Germinal center (tissue), 1 donor: ENCODE measurements at regions not wholly inside any gene's neighbourhood (a gene's known extent, or its start where the extent isn't known, plus 50 kb on each side); places are given as distances from the start of the nearest gene placed in this dataset.

ENCODE experiments used
- DNase-seq: peaks from one replicate; pipeline ENCODE4 v3.0.0; 2012; ENCODE audit warnings: mixed read lengths, low spot score

GRCh38 chr20:16946097-16946496 lies 197.9 kb downstream of the OTOR start:
- no peak for DNase-seq

DNA sequence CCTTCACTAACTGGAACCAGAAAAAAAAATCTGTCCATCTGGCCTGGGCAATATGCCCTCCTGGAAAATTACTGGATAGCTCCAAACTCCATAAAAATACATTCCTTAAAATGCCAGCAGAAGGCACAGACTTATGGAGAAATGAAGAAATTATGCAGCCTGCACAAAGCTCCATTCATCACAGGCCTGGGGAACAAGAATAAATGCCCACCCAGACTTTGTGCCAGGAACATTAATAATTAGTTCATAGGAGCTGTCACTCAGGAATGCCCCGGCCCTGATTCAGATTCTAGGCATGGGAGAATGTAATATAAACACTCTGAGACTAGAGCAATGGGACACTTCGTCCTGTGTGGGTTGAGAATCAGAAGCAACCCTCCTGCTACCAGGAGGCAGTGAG lies 199.3 kb downstream of the OTOR start:
- no peak for DNase-seq

DNA sequence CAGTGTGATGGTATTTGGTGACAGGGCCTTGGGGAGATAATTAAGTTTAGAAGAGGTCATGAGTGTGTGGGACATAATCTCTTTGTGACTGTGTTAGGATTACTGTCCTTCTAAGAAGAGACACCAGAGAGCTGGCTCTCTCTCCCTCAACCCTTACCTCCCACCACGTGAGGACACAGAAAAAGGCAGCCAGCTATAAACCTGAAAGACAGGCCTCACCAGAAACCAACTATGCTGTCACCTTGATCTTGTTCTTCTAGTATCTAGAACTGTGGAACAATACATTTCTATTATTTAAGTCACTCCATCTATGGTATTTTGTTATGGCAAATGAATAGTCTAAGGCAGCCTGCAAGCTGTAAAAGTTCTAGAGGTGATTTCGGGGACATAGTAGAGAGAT lies 203.7 kb downstream of the OTOR start:
- DNase-seq, result no peak

GRCh38 chr20:16952965-16953364 lies 204.8 kb downstream of the OTOR start:
- no peak for DNase-seq

GRCh38 chr20:16953858-16954257 lies 205.7 kb downstream of the OTOR start:
- no peak for DNase-seq

DNA sequence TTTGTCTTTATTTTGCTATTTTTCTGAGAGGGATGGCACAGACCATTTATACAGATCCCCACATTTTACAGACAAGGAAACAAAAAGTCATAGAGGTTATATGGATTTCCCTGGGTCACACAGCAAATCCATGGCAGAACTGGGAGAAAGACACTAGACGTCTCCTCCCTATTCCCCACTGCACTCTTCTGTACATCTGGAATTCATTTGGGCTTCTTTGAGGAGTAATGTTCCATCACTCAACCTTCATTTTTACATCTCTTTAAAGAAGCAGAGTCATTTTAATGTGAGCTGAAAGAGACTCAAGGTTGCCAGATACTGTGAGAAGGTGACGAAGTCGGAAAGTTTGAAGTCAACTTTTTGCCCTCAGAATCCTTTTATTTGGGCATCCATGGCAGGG lies 207.3 kb downstream of the OTOR start:
- DNase-seq, result no peak

DNA sequence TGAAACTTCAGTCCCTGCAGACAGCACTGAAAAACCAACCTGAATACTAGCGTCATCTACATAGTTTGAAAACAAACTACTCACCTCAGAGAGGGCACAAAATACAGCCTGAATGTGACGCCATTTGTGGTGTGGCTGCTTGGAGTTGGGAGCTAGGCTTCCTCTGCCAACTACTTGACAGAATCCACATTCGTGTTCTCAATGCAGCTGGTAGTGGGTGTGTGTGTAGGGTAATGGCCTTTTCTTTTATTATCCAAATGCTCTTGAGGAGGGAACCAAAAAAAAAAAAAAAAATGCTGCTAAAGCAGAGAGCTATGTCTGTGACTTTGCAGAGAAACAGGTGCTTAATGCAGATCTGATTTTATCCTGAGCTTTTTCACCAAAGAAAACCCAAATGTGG lies 207.8 kb downstream of the OTOR start:
- DNase-seq, result no peak

GRCh38 chr20:16965401-16965800 lies 217.2 kb downstream of the OTOR start:
- DNase-seq, result no peak

DNA sequence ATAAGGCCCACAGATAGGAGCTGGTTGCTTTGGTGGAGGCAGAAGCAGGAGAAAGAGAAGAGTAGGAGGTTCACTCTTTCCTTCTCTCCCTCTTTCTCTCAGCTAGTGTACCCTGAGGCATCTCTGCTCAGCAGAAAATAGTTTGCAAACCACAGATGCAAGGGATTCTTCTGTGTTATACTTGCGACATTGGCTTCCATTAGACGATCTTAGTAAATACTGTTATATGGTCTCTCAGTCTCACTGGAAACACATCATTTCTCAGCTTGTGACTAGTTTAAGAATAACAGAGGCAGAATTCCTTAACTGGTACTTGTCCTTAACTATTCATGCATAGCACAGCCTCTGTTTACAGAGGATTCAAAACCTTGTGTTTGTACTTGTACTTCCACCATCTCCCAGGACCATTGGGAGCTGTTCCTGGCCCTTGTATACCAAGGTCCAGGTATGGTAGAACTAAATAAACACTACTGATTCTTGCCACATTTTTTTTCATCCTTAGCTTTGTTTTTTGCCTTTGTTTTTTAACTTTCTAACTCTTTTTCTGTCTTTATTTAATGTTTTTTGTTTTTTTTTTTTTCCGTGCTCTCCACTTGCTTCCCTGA lies 218.2 kb downstream of the OTOR start:
- no peak for DNase-seq

DNA sequence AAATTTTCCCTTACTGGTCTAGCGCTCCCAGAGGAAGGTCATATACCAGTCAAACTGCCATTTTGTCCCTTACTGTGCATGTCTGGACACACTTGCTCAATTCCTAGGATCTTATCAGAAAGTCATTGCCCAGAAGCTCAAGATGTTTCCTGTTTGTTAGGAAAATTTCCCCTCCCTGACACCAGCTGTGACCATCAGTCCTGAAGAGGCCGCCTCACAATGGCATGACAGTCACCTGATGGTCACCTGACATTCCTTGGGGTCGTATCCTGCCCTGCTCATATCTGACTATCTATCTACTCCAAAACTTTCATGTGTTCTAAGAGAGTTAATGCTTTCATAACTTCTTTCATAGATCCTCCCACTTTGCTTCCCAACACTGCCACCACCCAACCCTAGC lies 219.9 kb downstream of the OTOR start:
- DNase-seq, result no peak

- DNase-seq, result no peak
Observed at GRCh38 chr20:16970776-16971175, 222.6 kb downstream of the OTOR start.

DNA sequence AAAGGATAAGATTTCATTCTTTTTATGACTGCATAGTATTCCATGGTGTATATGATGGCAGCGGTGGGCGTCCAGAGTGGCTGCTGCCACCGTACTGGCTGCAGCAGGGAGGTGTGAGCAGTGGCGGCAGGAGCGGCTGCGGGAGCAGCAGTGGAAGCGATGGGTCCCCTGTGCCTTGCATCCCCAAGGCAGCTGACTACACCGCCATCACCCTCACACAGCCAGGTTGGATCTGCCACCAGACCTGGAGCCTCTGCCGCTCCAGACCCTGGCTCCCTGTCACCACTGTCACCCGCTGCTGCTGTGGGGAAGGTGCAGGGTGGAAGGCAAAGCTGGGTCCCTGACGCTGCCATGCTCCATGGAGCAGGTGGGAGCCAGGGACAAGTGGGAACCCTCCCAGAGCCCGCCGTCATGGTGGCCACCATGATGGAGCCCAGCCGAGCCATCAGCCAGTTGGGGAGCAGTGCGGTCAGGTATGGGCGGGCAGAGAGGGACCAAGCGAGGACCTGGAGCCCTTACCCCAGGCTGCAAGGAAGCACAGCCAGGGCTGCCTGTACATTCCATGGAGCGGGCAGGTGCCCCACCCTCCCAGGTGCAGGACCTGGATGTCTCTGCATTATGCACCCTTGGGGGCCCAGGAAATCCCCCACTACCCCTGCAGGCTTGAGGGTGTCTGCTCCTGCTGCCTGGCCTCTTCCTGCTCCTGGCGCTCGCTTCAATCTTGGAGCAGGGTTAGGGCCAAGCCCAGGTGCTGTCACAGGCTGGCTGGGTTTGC lies 226.1 kb downstream of the OTOR start:
- no peak for DNase-seq

GRCh38 chr20:16974855-16975162 lies 226.7 kb downstream of the OTOR start:
- no peak for DNase-seq

- no peak for DNase-seq
Observed at GRCh38 chr20:16975682-16976081, 227.5 kb downstream of the OTOR start.

GRCh38 chr20:16978497-16978896 lies 230.3 kb downstream of the OTOR start:
- no peak for DNase-seq

- DNase-seq, result no peak
Observed at GRCh38 chr20:16982091-16982726, 234.1 kb downstream of the OTOR start.

- no peak for DNase-seq
Observed at GRCh38 chr20:16984481-16984880, 236.3 kb downstream of the OTOR start.

- DNase-seq, result no peak
Observed at GRCh38 chr20:17003170-17003870, 223.5 kb upstream of the PCSK2 start.

GRCh38 chr20:17010181-17010580 lies 216.7 kb upstream of the PCSK2 start:
- DNase-seq, result no peak

- DNase-seq, result no peak
Observed at GRCh38 chr20:17012546-17013226, 214.2 kb upstream of the PCSK2 start.

GRCh38 chr20:17014217-17014616 lies 212.6 kb upstream of the PCSK2 start:
- DNase-seq, result no peak

DNA sequence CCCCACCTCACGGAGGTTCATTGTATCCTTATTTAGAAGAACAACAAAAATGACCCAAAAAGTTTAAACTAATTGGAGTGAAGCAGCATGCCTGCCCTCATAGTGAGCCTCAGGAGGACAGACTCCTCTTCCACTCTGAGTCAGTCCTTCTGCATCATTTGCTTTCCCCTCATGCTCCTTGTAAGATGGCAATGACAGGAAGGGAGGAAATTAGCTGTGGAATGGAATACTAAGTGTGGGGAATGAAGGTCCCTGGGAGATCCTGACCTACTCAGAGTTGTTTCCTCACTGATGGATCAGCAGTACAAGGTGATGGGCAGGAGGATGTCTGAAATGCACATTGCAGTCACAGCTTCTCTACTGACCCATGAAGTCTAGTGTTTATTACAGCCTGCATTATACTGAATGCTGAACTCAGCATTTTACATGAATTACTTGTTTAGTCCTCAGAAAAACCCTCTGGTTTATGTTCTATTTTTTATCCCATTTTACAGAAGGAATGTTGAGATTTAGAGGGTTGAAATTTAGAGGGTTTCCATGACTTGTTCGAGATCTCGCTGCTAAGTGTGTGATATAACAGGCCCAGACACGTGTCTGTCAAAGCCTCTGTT lies 212.0 kb upstream of the PCSK2 start:
- no peak for DNase-seq
